ENCODE measurements at regions not wholly inside any gene's neighbourhood (a gene's known extent, or its start where the extent isn't known, plus 50 kb on each side); places are given as distances from the start of the nearest gene placed in this dataset.

DNA sequence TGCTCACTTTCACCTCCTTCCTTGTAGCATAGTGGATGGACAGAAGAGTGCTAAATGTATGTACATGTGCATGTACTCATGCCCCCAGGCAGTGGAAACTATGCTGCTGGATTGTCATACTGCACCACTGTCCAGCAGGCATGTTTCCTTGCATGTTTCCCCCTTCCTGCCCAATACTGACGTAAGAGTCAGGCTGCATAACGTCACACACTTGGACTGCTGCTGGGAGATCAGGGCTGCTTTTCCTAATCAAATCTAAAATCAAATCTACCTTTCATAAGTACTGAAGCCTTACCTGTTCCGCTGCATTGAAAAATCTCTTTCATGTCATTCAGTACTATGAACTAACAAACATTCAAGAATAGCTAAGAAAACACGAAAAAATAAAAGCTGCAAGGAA is 67.9 kb upstream of the ROBO1 start:
- FAIRE-seq: no peak
- Histone ChIP-seq H3K27me3 (ENCODE audit: control insufficient read depth, insufficient read depth, low read length) (no peaks in the 10 kb centered on the region), H3K36me3 (ENCODE audit: control insufficient read depth, insufficient read depth, low read length) (no peaks in the 10 kb centered on the region), H3K4me3 (ENCODE audit: low read depth, low read length) (no peak overlapping the region)
- DNase-seq (ENCODE audit: low read depth): no peak
- TF ChIP-seq, protein P1, sequence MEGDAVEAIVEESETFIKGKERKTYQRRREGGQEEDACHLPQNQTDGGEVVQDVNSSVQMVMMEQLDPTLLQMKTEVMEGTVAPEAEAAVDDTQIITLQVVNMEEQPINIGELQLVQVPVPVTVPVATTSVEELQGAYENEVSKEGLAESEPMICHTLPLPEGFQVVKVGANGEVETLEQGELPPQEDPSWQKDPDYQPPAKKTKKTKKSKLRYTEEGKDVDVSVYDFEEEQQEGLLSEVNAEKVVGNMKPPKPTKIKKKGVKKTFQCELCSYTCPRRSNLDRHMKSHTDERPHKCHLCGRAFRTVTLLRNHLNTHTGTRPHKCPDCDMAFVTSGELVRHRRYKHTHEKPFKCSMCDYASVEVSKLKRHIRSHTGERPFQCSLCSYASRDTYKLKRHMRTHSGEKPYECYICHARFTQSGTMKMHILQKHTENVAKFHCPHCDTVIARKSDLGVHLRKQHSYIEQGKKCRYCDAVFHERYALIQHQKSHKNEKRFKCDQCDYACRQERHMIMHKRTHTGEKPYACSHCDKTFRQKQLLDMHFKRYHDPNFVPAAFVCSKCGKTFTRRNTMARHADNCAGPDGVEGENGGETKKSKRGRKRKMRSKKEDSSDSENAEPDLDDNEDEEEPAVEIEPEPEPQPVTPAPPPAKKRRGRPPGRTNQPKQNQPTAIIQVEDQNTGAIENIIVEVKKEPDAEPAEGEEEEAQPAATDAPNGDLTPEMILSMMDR (IDR thresholded peaks at IDR 0.05; ENCODE audit: insufficient read depth, low read length, severe bottlenecking): no peak

DNA sequence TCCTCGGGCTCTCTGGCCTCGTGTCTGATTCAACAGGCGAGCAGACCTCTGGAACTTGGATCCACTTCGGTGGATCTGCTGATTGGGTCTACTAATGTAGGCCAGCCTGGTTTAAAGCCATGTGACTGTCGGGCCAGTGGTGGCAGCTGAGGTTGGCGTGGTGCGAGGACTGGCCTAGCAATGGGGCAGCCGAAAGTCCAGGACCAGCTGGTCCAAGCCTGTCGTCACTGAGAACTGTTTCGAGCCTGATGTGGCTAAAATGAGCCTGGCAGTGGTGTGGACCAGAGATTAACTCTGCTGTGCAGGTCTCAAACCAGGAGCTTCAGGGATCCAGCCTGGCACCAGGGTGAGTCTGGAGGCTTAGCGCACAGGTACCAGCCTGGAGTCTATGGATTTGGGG is 56.4 kb upstream of the ROBO1 start:
- Histone ChIP-seq H3K27me3 (ENCODE audit: control insufficient read depth, insufficient read depth, low read length) (no peaks in the 10 kb centered on the region), H3K4me3 (ENCODE audit: low read depth, low read length) (no peak overlapping the region), H3K36me3 (ENCODE audit: control insufficient read depth, insufficient read depth, low read length) (no peaks in the 10 kb centered on the region)
- TF ChIP-seq, protein P1 (IDR thresholded peaks at IDR 0.05; ENCODE audit: insufficient read depth, low read length, severe bottlenecking): no peak
- FAIRE-seq (no peak), DNase-seq (ENCODE audit: low read depth) (no peak)

DNA sequence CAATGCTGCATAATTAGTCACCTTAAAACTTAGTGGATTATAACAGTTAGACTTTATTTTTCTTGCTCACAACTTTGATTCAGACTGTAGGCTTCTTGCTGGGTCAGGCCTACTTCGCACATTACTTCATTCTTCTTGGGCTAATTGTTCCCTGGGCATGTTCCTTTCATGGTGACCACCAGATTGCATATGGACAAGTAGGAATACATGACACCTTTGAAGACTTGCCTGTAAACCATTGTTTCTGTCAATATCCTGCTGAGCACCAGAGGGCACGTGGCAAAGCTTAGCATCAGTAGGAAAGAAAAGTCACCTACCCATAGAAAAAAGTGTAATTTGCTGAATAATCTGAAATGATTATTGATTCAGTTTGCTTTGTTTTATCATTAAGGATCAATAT is 54.3 kb upstream of the ROBO1 start:
- no peak for FAIRE-seq
- no peaks in the 10 kb centered on the region for H3K36me3 ChIP-seq (ENCODE audit: control insufficient read depth, insufficient read depth, low read length)
- TF ChIP-seq, protein P1 (IDR thresholded peaks at IDR 0.05; ENCODE audit: insufficient read depth, low read length, severe bottlenecking): no peak
- H3K4me3 ChIP-seq (ENCODE audit: low read depth, low read length): no peak overlapping the region
- DNase-seq (ENCODE audit: low read depth): no peak
- no peaks in the 10 kb centered on the region for H3K27me3 ChIP-seq (ENCODE audit: control insufficient read depth, insufficient read depth, low read length)

DNA sequence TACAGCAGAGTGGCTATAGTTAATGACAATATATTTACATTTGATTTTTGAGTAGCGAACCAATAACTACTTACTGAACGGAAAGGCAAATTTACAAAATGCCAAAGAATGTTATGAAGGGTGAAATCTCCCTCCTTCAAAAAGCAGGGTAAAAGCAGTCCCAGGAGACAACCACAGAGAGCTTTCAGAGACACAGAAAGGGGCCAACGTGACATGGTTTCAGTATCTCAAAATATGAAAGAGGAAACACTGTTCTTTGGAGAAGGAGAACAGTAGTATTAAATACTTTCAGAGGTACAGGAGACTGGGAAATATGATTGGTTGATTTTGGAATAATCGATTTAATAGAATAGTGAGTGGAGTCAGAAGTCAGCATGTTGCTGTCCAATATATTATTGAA is 52.3 kb upstream of the ROBO1 start:
- DNase-seq (ENCODE audit: low read depth) (no peak), FAIRE-seq (no peak)
- Histone ChIP-seq H3K4me3 (ENCODE audit: low read depth, low read length) (no peak overlapping the region), H3K36me3 (ENCODE audit: control insufficient read depth, insufficient read depth, low read length) (no peaks in the 10 kb centered on the region), H3K27me3 (ENCODE audit: control insufficient read depth, insufficient read depth, low read length) (no peaks in the 10 kb centered on the region)
- TF ChIP-seq, protein P1 (IDR thresholded peaks at IDR 0.05; ENCODE audit: insufficient read depth, low read length, severe bottlenecking): no peak

DNA sequence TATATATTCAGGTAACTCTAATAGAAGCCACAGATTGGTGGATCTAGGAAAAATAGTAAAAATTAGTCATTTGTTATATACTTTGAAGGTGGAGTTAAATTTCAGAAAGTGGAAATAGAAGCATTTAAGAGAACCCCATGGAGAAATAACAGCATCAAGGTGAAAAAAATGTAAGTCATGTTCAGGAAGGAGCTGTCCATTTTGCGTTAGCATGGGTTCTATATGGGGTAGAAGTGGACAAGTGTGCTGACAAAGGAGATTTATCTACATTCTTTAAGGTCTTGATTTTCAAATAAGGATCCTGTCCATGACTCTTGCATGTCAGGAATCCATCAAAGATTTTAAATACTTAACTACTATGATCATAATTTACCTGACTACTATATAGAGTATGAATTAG is 50.2 kb upstream of the ROBO1 start:
- TF ChIP-seq, protein P1 (IDR thresholded peaks at IDR 0.05; ENCODE audit: insufficient read depth, low read length, severe bottlenecking): no peak
- FAIRE-seq (no peak), DNase-seq (ENCODE audit: low read depth) (no peak)
- Histone ChIP-seq H3K27me3 (ENCODE audit: control insufficient read depth, insufficient read depth, low read length) (no peaks in the 10 kb centered on the region), H3K4me3 (ENCODE audit: low read depth, low read length) (no peak overlapping the region), H3K36me3 (ENCODE audit: control insufficient read depth, insufficient read depth, low read length) (no peaks in the 10 kb centered on the region)

All from bronchial epithelial cell (primary cell).